Stimulated activated CD8-positive, alpha-beta memory T cell treated with anti-CD3 and anti-CD28 coated beads, Interleukin-7, amount 100 ng/mL, for 24 hours (primary cell): ENCODE measurements at regions not wholly inside any gene's neighbourhood (a gene's known extent, or its start where the extent isn't known, plus 50 kb on each side); places are given as distances from the start of the nearest gene placed in this dataset.

Experiments
- DNase-seq: peaks from one replicate; pipeline ENCODE4 v3.0.0-alpha.2; 2020; ENCODE audit warnings: low read depth

DNA sequence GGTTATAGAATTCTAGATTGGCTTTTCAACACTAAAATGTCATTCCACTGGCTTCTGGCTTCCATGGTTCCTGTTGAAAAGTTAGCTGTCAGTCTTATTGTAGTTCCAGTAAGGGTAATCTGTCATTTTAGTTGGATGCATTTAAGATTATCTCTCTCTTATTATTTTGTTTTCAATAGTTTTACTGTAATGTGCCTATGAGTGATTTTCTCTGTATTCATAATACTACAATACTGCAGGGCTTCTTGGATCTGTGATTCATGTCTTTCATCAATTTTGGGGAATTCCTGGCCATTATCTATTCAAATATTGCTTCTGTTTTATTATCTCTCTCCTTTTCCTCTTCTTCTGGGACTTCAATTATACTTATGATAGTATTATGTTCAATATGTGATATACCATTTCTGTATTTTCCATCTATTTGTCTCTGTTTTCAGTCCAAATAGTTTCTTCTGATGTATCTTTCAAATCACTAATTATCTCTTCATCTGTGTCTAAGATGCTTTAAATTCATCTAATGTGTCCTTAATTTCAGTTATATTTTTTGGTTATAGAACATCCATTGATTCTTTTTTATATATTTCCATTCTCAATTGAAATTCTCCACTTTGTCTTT lies 101.5 kb downstream of the KCTD15 start:
- DNase-seq: no peak

DNA sequence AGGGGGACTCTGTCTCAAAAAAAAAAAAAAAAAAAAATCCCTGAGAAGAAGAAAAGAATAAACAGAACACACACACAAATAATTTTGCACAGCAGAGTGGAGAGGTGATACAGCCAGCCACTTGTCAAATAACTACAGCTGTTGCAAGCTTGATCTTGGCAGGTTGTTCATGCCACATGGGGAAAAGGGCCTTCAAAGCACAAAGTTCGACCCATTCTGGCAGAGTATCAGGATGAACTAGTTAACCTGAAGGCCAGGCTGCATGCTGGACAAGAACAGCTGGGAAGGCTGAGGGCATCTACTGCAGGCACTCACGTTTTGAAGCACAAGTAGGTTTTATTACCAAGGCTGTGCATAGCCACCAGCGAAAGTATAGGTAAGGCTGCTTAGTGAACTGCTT lies 104.1 kb downstream of the KCTD15 start:
- DNase-seq: no peak

DNA sequence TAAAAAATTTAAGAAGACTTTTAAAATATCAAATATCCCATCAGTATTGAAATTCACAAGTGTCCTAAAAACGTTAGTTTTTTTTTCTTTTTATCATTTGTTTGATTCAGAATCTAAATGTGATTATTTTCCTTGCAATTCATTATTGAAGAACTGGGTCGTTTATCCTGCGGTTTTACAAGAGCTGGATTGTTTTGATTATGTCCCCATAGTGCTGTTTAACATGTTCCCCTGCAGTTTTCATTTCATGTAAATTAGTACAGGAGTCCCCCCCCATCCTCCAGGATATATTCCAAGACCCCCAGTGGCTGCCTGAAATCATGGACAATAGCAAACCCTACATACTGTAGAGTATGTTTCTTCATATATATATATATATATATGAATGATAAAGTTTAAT lies 105.7 kb downstream of the KCTD15 start:
- DNase-seq: no peak

DNA sequence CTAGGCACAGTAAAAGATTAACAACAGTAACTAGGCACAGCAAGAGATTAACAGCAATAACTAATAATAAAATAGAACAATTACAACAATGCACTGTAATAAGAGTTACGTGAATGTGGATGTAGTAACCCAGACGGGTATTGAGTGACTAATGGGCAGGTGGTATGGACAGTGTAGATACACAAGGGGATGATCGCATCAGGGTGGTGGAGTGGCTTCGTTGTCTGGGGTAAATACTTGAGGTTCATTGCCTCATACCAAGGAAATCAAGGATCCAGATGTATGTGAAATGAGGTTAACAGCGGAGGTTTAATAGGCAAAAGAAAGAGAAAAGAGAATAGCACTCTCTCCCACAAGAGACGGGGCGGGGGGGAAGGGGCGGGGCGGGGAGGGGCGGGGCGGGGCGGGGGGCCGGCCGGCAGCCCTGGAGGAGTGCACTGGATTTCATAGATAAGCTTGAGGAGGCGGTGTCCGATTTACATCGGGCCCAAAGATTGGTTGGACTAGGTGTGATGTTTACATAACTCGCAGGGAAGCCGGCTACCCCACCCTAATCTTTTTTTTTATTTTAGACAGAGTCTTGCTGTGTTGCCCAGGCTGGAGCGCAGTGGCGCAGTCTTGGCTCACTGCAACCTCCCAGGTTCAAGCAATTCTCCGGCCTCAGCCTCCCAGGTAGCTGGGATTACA lies 106.3 kb downstream of the KCTD15 start:
- DNase-seq: no peak

DNA sequence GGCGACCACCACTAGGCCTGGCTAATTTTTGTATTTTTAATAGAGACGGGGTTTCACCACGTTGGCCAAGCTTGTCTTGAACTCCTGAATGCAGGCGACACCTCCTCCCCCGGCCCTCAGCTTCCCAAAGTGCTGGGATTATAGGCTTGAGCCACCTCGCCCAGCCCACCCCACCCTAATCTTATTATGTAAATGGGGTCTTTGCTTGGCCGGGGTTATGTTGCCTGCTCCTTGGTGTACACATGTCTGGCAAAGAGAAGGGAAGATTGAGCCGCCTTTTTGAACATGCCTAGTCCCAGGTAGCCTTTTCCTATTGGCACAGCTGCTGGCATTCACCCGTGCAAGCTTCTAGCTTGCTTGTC lies 106.8 kb downstream of the KCTD15 start:
- DNase-seq: no peak

DNA sequence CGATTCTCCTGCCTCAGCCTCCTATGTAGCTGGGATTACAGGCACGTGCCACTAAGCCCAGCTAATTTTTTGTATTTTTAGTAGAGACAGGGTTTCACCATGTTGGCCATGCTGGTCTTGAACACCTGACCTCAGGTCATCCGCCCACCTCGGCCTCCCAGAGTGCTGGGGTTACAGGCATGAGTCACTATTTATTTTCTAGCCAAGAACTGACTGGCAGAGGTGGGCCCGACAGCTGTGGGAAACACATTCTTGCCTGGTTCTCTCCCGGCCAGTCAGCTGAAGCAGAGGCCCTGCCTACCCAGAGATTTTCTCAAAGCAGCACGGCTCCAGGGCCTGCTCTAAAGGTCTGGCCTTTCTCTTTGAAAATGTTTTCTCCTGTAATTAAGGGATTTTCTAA lies 108.0 kb downstream of the KCTD15 start:
- DNase-seq: no peak

DNA sequence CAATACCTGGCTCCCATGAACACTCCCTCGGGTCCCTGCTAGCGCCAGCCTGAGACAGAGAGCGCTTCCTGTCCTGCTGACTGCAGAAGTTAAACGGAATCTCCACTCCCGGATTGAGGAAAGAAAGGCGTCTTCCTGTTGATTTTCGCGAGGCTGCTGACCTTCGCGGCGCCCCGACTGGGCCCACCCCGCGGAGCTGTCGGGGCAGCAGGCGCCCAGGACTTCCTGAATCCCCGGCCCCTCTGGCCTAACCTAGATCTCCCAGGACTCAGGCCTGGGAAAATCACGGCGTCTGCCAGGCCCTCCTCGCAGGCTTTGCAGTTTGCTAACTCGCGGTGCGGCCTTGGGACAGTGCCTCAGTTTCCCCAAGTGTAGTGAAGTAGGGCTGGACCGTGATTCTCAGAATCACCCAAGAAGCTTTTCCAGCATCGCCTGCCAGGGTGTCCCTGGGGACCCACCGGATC lies 108.8 kb downstream of the KCTD15 start:
- DNase-seq: no peak

DNA sequence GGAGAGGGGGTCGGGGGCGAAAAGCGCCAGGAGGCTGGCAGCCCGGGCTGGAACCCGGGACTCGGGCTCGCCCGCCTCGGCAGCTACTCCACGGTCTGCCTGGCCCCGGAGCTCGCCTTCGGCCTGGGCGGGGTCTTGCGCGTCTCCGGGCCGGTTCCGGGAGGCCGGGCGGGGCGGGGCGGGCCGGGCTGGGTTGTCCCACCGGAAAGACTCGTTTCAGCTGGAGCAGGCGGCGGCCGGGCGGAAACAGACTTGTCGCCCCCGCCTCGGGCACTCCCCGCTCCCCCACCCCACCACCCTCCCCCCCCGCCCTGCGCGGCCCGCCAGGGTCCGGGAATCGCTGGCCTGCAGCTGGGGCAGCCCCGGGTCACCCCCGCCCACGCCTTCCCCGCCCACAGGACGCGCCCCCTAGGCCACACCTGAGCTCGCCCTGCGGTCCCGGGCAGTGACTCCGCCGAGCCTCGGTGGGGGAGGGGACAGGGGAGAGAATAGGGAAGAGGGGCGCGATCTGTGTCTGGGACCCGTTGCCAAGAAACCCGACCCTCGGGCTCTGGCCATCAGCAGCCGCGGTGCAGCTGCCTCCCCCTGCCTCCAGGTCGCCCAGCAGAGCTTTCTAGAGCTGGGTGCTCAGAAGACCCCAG lies 109.4 kb downstream of the KCTD15 start:
- DNase-seq: no peak

DNA sequence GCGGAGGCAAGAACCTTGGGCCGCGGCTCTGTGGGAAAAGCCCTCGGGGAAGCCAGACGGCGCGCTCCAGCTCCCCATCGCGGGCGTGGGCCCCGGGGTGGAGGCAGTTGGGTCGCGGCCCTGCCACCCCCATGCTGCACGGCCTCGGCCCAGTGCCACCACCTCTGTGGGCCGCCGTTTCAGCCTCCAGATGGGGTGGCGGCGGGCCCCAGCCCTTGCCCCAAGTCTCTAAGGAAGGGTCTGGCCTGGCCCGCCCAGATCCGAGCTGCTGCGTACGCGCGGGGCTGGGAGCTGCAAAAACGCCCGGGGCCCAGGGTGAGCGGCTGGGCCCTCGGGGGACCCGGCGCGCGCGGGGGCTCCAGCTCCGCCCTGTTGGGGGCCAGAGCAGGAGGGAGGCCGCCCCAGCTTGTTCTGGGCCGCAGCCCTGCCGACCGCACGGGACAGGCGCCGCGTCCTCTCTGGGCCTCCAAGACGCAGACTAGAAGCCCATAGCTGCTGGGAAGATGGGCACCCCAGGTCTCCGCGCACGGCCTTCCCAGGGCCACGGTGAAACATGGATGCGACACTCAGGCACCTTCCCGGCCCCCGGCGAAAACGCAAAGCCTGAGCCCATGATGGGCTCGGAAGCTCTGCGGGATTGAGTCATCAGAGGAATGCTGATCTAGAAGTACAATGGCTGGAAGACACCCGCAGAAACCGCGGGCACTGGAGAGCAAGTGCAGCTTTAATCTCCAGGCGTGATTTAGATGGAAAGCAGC lies 110.1 kb downstream of the KCTD15 start:
- no peak for DNase-seq

DNA sequence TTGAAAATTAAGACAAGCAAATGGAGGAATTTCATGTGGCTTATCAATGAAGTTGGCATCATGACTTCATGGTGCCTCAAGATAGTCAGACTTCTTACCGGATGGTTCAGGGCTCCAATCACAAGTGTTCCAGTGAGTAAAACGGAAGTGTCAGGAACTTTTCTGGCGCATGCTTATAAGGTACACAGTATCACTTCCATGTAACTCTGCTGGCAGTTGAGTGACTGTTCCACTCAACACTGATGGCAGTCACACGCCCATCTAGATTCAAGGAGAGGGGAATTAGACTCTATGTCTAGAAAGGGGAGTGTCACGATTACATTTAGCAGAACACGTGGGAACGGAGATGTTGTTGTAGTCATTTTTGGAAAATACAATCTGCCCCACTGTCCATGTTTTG lies 114.3 kb downstream of the KCTD15 start:
- no peak for DNase-seq

DNA sequence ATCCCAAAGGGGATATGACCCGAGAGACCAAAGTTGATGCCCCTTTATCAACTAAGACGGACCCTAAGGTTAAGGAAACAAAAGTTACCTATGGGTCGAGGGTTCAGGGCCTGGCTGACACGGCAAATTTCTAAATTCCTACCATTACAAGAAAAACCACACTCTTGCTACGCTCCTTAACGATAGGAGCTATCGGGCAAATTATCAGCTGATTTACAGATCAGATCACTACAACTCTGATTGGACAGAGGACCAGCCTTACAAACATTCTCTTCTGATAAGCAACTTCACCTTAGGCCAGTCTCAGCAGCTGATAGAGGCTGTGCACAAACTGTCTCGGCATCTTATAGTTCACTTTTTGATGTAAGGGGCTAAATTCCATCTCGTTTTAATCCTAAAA lies 117.9 kb downstream of the KCTD15 start:
- no peak for DNase-seq

DNA sequence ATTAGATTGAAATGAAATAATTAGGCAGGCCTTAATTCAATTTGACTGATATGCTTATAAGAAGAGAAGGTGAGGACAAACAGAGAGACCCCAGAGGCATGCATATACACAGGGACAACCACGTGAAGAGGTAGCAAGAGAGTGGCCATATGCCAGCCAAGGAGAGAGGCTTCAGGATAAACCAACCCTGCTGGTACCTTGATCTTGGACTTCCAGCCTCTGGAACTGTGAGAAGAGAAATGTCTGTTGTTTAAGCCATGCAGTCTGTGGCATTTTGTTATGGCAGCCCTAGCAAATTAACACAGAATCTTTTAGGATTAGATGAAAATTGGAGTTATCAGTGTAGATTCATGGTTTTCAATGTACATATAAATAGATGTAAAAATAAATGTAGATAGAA lies 120.1 kb downstream of the KCTD15 start:
- no peak for DNase-seq

DNA sequence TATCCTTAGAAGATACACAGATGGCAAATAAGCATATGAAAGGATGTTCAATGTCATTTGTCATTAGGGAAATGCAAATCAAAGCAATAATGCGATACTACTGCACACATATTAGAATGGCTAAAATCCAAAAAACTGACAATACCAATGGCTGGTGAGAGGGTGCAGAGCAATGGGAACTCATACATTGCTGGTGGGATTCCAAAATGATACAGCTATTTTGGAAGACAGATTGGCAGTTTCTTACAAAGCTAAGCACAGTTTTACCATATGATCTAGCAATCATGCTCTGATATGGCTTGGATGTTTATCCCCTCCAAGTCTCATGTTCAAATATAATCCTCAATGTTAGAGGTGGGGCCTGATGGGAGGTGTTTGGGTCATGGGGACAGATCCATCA lies 122.6 kb downstream of the KCTD15 start:
- DNase-seq: no peak

DNA sequence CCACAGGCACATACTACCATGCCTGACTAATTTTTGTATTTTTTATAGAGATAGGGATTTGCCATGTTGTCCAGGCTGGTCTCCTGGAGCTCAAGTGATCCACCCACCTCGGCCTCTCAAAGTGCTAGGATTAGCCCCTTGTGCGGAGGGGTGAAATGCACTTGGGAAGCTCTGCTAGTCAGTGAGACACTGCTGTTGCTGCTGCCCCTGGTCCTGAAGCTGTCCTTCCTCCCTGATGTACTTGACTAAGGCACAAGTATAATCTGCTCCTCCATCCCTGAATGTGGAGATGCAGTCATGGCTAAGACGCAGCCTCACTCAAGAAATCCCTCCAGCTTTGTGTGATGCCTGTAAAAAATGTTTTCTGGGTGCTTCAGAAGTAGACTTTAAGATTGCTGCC lies 124.5 kb downstream of the KCTD15 start:
- DNase-seq: no peak

DNA sequence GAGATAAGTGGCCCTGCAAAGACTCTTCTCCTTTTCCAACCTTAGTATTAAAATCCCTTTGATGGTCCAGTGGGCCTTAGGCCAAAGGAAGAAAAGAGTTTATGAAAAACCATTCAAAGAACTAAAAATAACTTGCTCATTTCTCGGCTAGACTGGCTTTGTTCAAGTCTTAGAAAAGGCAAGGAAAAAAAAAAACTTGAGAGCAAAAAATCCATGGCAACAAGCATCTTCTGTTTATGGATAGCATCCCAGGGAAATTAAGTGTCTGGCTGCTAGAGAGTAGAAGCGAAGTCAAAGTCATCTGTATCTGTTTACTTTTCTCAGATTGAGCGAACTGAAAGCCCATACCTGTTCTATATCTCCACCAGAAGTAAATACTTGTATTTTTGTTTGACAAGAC lies 129.6 kb downstream of the KCTD15 start:
- no peak for DNase-seq

DNA sequence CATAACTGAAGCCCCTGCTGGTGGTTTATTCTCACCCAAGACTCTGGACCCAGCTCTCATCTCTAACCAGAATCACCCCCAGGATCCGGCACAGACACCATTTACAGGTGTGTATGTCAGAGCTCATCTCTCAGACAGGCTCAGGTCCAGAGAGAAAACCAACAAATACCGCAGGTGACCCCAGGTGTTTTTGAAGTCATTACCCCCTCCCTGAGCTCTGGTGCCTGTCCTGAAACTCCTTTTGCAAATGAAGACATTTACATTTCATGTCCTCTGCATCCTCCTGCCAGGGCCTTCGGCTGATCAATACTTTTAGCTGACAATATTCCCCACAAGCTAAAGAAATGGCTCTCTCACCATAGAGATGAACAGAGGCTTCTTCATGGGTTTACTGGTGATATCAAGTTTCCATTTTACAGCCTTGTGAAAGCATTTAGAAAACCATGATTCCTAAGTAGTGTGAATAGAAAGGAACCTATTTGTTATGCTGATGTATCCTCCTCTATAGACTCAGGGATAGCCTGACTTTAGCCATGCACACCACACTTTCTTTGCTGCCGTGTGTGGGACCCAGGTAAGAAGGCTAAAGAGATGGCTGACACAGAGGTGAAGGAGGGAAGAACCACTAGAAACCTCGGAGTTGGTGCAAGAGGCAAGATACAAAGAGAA lies 131.3 kb downstream of the KCTD15 start:
- DNase-seq: no peak

DNA sequence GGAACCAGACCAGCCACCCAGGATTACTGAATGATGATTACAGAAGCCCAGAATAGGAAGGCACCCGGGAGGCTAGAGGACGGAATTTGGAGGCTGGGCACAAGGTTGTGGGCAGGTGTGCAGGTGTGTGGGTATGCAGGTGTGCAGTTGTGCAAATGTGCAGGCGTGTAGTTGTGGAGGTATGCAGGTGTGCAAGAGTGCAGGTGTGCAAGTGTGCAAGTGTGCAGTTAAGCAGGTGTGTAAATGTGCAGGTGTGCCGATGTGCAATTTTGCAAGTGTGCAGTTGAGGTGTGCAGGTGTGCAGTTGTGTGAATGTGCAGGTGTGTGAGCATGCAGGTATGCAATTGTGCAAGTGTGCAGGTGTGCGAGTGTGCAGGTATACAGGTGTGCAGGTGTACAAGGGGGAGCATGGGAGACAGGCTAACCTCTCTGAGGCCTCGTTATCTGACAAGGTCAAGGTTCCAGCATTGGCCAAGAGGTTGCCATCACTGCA lies 131.8 kb downstream of the KCTD15 start:
- DNase-seq: no peak

DNA sequence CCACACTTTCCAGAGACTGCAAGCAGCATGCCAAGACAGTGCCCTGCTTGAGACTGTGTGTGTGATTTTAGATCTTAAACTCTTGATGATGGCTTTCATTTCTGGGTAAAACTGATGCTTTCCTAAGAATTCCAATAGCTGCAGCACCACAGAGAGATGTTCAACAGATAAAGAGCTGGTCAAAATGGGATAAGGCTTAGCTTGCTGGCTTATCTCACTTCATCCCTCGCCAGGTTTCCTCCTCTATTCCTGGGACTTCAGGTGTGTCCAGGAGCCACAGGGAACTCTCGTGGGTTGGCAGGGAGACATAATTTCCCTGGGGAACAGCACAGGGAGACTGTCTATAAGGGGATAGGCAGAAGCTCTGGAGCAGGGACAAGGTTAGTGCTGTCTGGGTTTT lies 137.3 kb downstream of the KCTD15 start:
- no peak for DNase-seq

DNA sequence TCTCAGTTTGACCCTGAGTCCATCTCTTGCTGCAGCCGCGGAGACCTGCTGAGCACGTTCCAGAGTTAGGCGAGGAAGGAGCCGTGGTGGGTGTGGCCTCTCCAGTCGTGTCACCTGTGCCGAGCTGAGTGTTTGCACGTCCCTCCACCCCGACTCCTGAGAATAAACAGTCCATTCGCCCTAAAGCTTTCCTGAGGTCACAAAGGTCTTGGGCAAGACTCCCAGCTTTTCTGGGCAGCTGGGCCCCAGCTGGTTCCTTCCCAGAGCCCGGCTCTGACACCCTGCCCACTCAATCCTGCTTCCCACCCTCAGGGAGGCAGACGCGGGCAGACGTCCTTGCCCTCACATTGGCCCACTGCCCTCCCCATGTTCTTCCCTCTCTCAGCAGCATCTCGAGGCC lies 142.2 kb downstream of the KCTD15 start:
- DNase-seq: no peak

DNA sequence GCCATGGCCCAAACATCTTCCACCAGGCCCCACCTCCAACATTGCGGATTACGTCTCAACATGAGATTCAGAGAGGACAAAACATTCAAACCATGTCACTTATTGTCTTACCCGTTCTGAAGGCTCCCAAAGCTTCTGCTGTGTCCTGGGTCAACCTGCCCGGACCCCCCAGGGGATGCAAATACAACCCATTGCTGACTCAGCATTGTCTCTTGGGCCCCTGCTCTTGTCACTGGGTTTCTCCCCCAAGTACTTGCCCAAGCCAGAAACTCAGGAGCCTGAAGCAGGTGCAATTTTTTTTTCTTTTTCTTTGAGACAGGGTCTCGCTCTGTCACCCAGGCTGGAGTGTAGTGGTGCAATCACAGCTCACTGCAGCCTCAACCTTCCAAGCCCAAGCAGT lies 144.5 kb downstream of the KCTD15 start:
- no peak for DNase-seq

DNA sequence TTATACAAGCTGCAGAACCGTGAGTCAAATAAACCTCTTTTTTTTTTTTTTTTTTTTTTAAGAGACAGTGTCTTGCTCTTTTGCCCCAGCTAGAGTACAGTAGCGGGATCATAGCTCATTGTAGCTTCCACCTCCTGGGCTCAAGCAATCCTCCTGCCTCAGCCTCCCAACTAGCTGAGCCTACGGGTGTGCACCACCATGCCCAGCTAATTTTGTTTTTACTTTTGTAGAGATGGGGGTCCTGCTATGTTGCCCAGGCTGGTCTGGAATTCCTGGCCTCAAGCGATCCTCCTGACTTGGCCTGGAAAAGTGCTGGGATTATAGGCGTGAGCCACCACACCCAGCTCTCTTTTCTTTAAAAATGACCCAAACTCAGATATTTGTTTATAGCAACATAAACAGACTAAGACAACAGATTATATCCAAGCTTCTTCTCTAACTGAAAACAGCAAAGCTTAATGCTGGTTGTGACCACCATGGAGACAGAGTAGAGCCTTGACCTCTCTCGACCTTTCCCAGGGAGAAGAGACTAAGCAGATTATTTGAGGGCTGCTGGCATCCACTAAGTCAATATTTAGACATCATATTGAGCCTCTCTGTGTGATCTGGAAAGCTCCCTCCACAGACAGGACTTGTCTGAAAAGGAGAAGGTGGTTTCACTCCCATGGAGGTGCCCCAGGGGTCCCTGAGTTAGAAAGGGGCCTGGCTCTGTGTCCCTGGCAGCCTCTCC lies 150.0 kb downstream of the KCTD15 start:
- no peak for DNase-seq
